ENCODE measurements at regions not wholly inside any gene's neighbourhood (a gene's known extent, or its start where the extent isn't known, plus 50 kb on each side); places are given as distances from the start of the nearest gene placed in this dataset.
"Not testable (repeated sequence)": the region's sequence is repeated elsewhere in the genome, so short reads cannot be mapped to it uniquely, and the experiment has no call there.

GRCh38 chr6:43932259-43933147, 162.5 kb downstream of the VEGFA start:
- DNase-seq: no peak

DNA sequence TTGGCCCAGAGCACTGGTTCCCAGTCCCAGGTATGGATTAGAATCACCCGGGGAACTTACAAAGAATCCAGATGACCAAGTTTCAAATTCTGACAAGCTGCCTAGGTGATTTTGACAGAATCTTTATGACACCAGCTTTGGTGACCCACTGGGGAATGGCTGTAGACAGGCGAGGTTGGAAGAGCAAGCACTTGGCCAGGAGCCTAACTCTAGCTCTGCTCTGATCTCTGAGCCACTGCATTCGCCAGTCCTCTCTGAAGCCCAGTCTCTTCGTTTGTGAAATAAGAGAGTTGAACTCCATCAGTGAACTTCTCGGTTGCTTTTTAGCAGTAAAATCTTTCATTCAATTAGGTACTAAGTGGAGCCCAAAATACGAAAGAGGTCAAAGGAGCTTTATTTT, 161.2 kb downstream of the VEGFA start:
- DNase-seq: no peak

DNA sequence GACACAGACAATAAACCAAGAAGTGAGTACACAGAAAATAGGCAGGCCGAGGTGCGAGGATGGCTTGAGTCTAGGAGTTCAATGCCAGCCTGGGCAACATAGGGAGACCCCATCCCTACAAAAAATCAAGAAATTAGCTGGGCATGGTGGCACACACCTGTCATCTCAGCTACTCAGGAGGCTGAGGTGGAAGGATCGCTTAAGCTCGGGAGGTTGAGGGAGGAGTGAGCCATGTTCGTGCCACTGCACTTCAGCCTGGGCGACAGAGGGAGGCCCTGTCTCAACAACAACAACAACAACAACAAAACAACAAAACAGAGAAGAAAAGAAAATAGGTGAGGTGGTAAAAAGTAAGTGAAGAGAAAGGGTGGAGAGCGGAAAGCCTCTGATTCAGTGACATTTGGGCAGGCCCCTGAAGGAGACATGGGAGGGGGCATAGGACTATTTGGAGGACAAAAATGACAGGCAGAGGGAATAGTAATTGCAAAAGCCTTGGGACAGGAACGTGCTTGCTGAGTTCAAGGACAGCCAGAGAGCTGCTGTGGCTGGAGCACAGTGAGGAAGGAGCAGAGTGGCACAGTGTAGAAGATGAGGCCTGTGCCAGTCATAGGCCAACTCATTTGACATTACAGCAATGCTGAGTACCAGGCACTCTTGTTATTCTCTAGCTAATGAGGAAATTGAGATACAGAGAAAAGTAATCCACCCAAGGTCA, 160.6 kb downstream of the VEGFA start:
- no peak for DNase-seq

DNA sequence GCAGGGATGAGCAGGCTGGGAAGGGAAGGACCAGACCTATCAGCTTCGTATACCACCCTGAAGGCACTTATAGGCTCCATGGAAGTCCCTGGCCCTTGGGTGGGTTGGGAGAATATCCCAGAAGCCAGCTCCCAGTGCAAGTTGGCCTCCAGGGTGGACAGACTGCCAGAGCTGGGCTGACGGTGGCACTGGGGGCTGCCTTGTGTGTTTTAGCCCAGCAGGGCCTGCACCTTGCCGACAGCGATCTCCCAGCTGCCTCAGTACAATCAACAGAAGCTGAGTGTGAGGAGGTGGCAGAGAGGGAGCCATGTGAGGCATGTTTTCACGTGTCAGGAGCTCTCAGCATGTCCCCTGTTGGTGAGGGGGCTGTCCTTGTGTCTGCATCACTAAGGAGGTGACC, 159.5 kb downstream of the VEGFA start:
- no peak for DNase-seq

- DNase-seq: no peak
Observed at GRCh38 chr6:43927532-43928210, 157.7 kb downstream of the VEGFA start.

GRCh38 chr6:43926634-43927531, 156.9 kb downstream of the VEGFA start:
- peak; percentile 31 for DNase-seq

DNA sequence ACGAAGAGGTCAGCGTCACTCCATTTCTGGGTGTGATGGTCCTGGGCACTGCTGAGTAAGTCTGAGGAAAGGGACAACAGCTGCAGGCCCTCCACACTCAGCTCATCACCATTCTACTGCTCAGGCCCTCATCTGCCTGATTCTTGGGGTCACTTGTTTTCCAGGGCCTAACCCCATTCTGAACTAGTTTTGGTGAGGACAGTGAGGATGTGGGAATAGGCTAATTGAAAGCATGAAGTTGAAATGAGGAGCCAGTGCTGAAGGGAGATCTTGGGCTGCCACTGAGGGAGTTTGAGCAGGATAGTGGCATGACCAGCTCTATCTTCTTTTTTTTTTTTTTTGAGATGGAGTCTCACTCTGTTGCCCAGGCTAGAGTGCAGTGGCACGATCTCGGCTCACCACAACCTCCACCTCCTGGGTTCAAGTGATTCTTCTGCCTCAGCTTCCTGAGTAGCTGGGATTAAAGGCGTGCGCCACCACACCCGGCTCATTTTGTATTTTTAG, 155.7 kb downstream of the VEGFA start:
- DNase-seq: not testable (repeated sequence)

DNA sequence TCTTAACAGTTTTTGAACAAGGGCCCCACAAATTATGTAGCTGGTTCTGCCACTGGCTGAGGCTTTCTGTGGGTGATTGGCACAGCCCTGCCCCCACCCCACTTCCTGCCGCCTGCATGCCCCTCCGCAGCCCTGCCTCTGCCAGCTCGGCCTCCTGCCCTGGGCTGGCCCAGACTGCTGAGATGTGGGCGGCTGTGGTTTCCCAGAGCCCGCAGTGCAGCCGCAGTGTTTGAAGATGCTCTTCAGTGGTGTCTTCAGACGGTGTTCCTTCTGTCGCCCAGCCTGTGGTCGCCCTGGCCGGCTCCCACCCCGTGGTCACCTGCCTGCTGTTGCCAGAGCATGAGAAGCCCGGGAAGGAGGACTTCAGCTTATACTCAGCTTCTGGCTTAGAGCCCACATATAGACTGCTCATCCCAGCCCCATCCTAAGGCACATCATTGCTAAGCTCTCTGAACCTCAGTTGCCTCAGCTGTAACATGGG, 154.3 kb downstream of the VEGFA start:
- no peak for DNase-seq

DNA sequence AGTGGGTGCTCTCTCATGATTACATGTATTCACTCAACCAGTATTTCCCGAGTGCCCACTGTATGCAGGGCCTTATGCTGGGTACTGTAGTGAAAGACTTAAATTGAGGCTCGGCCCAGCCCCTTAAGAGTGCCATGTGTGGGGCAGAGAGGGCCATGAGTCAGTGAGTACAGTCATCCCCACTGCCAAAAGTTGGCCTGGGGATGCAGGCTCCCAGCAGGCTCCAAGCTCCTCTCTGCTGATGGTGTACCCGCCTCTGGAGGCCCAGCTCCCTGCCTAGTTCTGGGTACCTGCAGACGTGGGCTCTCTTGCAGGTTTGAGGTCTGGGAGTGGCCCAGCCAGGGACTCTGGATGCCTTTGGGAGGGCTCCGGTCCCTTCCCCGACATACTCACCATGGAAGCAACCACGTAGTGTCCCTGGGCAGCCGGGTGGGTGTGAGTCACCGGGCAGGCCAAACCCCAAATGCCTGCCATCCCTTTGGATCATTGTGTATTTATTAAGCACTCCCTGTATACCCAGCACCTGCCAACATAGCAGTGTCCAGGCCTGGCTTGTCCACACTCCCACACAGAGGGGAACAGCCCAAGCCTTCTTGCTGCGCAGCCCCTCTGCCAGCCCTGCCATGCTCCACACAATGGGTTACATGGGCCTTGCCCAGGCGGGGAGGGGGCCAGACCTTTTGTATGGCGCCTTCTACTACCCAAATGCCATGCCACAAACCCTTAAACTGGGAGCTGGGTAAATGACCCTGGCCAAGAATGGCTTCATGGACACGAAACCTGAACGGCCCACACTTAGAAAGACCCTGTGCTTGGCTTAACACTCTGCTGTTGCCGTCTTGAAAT, 153.6 kb downstream of the VEGFA start:
- no peak for DNase-seq

DNA sequence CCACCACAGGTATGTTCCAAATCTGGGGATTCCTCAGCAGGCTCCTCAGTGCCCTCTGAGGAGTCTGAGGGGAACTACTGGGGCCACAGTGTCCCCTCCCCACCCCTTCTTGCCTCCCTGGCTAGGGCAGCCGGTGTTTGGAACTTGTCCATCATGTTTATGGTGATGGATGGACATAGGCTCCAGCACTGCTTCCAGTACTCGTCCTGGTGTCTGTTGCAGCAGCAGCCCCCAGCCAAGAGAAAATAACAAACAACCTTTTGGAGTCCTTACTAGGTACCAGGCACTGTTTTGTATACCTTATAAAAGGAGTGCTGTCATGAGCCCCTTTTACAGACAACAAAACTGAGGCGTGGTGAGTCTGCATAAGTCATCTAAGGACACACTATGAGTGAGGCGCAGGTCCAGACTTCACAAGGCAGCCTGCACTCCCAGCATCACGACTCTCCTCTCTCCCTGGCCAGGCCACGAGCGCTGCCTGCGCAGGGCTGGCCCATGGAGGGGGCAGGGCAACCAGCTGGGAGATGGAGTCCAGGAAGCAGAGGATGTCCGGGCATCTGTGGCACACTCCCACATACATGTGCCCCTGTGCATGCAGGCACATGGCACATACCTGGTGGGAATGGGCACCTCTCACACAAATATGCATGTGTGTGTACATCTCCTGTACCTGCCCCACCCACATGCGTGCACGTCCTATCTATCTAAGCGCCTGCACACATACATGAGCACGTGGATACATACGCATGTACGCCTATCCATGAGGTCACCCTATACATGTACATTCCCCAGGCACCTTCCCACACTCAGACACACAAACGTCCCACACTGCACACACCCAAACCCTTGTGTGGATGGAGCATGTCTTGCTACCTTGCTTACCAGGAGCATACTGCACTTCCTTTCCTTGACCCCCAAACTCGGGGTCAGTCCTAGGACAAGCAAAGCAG, 152.7 kb downstream of the VEGFA start:
- DNase-seq: no peak

- no peak for DNase-seq
Observed at GRCh38 chr6:43921548-43922425, 151.8 kb downstream of the VEGFA start.

DNA sequence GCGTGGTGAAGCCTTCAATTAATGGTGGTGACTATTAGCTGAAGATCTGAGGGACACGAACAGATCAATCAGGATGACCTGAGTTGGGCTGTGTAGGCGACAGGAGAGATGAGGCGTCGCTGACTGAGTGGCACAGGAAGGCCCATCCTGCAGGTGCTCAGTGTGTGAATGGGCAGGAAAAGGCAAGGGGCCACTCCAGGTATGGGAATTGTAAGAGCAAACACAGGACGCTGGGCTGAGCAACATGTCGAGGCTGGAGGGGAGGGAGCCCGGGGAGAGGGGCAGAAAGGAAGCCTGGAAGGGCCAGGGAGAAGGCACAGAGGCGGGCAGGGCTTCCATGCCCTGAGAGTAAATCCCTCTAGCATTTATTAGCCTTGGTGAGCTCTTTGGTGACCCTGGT, 151.0 kb downstream of the VEGFA start:
- DNase-seq: peak; percentile 9

- DNase-seq: no peak
Observed at GRCh38 chr6:43919774-43920173, 149.8 kb downstream of the VEGFA start.

DNA sequence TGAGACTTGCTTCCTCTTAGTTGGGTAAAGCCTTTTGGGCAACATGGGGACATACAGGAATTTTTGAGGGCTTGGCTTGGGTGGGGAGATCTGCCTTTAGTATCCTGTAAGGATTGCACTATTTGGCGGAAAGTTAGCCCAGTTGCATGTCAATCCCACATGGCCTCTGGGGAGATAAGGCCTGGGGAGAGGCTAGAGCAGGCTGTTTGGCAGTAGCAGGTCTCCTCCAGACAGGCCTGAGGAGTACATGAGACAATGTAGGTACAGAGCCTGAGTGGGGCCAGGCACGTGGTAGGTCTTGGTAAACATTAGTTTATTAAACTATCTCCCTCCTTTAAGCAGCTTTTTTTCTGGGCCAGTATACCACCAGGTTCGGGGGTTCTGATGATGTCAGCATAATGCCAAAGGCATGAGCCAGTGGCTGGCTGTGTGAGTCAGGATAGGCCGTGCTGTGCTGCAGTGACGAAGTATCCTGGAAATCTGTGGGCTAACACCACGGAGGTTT, 147.9 kb downstream of the VEGFA start:
- DNase-seq: no peak

DNA sequence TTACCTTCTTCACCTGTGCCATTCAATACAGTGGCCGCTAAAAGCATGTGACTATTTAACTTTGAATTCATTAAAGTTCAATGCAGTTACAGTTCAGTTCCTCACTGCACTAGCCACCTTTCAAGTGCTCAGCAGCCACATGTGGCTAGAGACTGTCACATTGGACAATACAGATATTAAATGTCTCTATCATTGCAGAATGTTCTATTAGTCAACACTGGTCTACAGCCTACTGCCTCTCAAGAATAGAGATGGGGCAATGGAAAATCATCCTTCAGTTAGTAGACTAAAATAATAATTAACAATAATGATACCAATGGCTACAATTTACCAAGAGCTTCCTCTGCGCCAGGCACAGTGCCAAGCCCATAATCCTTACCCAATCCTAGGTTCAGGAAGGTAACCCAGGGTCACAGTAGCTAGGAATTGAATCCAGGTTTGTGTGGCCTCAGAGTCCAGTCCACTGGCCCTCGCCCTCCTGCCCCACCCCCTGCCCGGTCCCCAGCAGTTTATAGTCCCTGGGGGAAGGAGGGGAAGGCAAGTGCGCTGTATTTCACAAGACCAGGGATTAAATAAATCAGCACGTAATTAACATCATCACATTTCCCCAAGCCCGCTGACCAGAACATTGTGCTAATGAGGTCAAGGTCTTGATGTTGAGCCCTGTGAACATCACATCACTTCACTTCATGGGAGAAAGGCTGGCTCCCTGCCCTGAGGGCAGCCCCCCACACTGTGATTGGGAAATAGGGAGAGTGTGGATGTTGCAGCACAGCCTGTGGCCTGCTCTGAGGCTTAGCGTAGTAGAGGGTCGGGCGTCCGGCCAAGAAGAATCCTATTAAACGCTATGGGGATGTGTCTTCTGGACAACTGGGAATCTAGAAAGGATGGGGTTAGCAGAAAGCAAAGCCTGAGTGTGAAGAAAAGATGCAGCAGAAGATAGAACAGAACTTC, 147.2 kb downstream of the VEGFA start:
- no peak for DNase-seq

DNA sequence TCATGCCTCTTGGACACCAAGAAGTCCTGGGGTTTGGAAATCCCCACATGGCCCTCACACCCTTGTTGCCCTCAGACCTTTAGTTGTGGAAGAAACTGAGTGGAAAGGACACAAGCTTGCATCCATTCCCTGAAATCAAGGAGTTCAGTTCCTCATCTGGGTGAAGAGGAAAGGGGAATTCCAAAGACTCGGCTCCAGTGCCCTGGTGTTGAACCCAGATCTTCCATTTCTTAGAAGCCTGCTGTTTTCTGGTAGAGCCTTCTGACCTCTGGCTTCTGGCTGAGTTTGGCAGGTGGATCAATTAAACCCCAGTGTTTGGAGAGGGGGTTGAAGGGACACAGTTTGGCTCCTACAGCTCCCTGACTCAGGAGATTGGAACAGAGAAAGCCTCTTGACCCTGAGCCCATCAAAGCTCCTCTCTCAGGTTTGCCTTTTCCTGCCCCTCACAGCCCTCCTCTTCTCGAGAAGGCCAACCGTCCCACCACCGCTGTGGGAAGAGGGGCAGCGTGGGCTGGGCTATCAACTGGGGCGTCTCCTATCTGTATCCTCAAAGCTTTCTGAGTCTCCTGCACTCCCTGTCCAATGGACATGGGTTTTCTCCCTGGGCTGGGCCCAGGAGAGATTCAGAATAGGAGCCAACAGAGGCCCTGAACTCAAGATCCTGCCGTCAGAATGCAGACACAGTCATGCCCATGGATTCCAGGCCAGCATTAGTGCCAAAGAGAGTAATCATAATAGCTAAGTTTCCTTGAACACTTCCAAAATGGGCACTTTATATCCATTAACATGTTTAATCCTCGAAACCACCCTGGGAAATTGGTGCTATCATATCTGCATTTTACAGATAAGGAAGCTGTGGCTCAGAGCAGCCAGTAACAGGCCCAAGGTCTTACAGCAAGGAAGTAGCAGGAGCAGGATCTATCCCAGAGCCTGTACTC, 146.2 kb downstream of the VEGFA start:
- no peak for DNase-seq

Data from NCI-H774 (cell line).